ENCODE measurements at regions not wholly inside any gene's neighbourhood (a gene's known extent, or its start where the extent isn't known, plus 50 kb on each side); places are given as distances from the start of the nearest gene placed in this dataset.
"Not testable (repeated sequence)": the region's sequence is repeated elsewhere in the genome, so short reads cannot be mapped to it uniquely, and the experiment has no call there.

DNA sequence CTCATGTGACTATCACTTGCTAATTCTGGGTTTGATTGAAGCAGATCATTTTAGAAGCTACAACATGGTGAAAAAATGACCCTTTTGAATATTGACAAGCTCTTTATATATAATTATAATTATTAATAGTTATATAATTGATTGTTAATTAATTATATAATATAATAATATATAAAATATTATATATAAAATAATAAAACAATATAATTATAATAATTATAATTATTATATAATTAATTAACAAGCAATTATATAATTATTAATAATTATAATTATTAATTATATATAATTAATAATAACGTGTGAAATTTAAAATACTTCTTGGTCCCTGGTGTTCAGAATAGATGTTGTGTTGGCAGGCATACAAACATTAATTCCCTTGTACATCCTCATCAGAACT lies 404.1 kb upstream of the CDH19 start:
- DNase-seq (ENCODE audit: low read depth) = no peak

- no peak for DNase-seq (ENCODE audit: low read depth)
These were observed 403.2 kb upstream of the CDH19 start for GRCh38 chr18:67007085-67007484.

- no peak for DNase-seq (ENCODE audit: low read depth)
These were observed 397.2 kb upstream of the CDH19 start for GRCh38 chr18:67001052-67001451.

DNA sequence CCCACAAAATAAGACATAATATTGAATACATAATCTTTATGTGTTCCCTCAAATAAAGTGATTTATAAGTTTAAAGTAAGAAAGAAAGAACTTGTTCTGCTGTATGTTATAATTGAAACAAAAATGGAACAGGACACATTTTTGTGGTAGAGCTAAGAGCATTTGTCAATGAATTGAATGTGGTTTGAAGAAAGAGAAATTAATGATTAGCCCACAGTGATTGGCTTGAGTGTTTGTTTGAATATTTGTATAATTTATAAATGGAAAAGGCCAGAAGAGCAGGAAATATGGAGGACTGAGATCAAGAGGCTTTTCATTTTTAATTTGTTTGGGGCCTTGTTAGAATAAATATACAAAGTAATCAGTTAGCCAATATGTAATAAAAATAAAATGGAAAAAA lies 395.1 kb upstream of the CDH19 start:
- DNase-seq (ENCODE audit: low read depth) = no peak

DNA sequence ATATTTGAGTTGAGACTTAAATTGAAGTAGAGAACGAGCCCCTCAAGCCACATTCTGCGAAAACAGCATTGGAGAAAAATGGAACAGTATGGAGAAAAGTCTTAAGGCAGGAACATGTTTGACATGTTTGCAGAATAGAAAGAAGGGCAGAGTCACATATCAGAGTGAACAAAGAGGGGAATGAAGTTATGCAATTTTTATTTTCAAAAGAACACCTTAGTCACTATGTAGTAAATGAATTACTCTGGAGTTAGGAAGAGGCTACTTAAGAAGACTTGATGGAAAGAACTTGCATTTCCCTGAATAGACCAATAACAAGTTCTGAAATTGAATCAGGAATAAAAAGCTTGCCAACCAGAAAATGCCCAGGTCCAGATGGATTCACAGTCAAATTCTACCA lies 391.4 kb upstream of the CDH19 start:
- no peak for DNase-seq (ENCODE audit: low read depth)

DNA sequence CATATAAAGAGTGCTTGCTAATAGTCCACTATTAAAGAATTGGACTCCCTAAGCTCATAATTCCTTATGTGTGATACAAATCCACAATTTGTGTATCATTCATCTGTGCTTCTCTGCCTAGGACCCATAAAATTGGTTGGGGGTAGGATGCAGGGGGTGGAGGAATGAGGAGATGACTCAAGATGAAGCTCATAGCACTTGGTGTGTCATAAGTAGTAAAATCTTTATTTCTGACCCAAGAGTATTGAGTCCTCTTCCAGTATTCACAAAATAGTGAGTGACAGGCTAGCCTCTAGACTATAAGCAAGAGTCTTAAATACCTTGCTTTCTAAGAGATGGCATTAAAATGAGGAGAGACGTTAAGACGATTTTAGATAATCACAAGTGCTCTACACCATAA lies 390.9 kb upstream of the CDH19 start:
- no peak for DNase-seq (ENCODE audit: low read depth)

DNA sequence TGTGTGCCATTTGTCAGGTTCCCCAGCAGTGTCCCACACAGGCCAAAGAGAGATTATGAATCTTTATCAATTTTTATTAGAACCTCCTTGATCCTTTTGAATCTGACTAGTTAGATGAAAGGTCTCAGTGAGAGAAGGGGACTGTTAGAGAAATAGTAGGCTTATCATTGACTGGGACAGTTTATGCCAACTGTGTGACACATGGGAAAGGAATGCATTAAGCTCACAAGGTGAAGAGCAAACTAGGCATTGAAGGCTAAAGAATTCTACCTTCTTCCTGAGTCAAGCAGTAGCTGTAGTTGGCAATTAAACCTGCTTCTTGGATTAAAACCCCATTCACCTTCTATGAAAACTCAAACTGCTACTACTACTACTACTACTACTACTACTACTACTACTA lies 389.6 kb upstream of the CDH19 start:
- no peak for DNase-seq (ENCODE audit: low read depth)

- no peak for DNase-seq (ENCODE audit: low read depth)
These were observed 387.0 kb upstream of the CDH19 start for GRCh38 chr18:66990909-66991308.

DNA sequence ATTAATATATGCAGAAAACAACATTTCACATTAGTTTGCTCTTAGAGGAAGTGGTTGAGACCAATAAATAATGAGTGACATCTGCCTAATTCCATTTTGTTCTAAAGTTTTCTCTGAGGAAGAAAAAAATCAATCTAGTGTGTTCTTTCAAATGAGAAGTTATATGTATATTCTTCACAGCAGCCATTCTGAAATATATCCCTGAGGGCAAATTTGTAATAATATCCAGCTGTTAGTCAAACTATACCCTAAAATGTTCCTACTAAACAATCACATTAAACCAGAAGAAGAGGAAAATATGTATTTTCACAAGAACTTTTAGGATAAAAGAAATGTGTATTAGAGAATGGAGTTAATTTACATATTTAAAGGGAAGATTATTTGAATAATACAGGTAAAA lies 375.1 kb upstream of the CDH19 start:
- DNase-seq (ENCODE audit: low read depth) = no peak

DNA sequence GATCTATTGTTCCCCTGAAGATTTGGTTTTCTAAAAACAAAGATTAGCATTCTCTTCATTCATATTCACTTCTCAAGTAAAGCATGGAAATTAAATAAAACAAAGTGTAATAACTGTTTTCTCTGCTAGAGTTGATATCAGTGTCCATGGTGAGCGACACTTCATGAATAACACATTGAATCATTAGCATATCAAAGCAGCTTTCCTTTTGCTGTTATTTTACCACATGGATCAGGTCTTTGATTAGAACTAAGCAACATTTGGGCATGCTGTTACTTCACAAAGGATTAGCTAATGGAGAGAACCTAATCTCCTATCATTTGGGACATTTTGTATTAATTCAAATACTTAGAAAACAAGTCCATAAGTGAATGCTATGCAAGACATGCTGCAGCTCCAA lies 368.8 kb upstream of the CDH19 start:
- DNase-seq (ENCODE audit: low read depth) = no peak

DNA sequence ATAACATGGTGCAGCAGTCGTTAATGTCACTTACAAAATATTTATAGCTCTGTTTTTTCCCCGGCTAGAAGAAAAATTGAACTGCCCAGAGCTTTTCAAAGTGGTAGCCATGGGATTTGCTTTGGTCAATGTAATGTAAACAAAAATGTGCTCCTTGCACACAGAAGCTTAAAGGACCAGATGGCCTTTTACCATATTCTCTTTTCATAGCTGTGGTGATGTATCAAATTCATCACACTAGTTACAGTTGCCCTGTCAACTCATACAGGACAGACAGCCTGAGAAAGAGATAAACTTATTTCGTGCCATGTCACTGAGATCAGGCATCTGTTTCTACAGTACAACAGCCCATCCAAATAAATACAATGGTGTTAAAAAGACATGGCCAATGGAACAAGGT lies 368.1 kb upstream of the CDH19 start:
- no peak for DNase-seq (ENCODE audit: low read depth)

DNA sequence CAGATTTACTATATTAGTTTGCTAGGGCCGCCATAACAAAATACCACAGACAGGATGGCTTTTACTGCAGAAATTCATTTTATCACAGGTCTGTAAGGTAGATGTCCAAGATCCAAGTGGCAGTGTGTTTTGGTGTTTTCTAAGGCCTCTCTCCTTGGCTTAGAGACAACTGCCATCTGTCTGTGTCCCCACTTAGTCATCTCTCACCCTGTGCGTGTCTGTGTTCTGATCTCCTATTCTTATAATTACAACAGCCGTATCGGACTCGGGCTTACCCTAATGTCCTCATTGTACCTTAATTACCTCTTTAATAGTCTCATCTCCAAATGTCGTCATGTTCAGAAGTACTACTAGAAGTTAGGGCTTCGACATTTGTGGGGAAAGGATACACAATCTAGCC lies 362.3 kb upstream of the CDH19 start:
- no peak for DNase-seq (ENCODE audit: low read depth)

DNA sequence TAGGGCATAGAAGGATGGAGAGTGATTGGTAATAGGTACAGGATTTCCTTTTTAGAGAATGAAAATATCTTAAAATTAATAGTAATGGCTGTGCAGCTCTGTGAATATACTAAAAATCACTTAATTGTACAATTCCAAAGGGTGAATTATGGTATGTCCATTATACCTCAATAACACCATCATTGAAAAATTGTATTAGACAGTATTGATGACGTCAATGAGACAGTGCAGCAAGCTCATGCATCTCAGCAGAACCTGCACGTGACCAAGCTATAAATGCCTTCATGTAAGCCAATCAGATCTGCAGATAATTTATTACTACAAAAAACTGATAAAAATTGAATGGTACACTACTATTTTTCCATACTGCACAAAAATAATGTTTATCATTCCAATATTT lies 354.4 kb upstream of the CDH19 start:
- no peak for DNase-seq (ENCODE audit: low read depth)

DNA sequence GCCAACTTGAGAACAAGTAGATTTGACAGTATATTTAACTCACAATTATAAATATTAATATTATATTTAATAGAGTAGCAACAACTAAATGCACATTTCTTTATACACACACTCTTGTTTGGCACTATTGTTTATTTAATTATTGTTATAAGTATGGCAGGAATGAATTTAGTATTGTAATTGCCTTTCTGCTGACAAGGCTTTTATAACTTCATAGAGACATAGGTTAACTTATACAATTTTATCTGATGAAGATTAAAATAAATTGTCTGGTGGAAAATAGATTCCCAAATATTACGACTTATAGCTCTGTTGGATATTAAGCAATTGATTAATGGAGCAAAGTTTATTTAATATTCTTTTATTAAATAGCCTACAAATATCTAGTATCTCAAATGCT lies 347.9 kb upstream of the CDH19 start:
- DNase-seq (ENCODE audit: low read depth) = no peak

DNA sequence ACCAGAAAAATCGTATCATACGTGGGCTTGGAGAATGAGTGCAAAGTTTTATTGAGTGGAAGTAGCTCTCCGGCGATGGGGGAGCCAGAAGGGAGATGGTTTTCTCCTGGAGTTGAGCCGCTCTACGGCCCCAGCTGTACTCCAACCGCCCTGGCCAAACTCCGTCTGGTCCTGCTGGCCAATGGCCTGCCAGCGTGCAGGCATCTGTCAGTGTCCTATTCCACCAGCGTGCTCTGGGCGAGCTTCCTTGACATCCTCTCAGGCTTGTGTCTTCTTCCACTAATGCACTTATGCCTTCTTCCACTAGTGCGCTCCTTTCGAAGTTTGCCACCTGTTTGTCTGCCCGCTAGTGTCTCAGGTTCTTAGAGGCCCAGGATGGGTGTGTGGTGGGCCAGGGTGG lies 345.5 kb upstream of the CDH19 start:
- no peak for DNase-seq (ENCODE audit: low read depth)

DNA sequence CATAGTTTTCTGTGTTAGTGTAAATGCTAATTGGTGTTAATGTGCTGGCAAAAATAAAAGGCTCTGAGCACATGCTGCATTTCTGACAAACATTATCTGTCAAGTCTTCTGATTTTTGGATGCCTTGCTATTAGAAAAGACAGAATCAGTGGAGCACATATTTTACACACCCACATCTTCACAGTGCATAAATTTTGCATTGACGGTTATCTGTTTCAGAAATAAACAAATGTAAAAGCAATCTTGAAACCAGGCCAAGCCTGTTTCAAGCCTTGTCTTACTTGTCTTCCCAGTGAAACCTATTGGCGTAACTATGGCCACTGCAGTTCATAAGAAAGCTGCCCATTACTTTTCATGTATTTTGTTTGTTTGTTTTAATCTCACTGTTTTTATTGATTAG lies 333.7 kb upstream of the CDH19 start:
- DNase-seq (ENCODE audit: low read depth) = no peak

DNA sequence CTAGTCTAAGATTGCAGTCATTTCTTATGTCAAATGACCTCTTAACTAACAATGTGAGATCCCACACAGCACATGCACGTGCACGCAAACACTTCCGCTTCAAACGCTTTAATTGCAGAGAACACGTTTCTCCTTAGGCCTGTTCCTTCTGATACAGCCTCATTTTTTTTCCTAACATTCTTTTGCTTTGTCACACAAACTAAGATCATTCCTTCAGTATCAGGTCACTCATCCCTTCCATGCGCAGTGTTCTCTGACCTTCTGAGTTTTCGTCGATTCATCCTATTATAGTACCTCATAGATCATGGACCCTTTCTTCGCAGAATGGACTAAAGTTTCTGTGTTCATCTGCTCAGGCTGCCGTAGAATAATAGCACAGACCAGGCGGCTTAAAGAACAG lies 327.1 kb upstream of the CDH19 start:
- no peak for DNase-seq (ENCODE audit: low read depth)

GRCh38 chr18:66916834-66917233 lies 312.9 kb upstream of the CDH19 start:
- DNase-seq (ENCODE audit: low read depth) = no peak

GRCh38 chr18:66900837-66901236 lies 296.9 kb upstream of the CDH19 start:
- DNase-seq (ENCODE audit: low read depth) = no peak

DNA sequence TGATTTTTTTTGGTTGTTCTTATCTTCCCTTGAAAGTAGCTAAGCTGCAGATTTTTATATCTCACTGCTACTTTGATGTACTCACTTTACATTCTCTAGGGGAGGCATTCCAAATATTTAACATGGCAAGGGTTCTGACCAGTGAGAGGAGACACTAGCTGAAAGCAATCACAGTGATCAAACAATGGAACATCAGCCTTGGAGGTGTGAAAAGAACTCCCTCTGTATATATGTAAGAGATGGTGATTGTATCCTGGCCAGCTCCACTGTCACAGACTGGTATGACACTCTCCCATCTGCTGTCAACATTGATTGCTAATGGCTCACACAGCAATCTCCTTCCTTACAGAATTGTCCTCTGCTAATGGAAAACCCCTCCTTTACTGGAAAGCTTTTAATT lies 291.7 kb upstream of the CDH19 start:
- no peak for DNase-seq (ENCODE audit: low read depth)

DNA sequence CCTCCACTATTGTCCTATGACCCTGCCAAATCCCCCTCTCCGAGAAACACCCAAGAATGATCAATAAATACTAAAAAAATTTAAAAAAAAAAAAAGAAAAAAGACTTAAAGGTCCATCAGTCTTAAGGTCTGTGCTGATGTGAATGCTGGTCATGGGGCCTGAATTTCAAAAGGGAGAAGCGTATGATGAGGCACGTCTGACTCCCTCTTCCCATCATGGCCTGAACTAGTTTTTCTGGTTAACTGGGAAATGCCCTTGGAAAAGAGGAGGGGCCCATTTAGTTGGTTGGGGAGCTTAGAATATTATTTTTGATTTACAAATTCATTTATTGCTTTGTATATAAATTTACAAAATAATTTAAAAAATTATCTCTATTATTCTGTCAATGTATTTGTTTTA lies 291.0 kb upstream of the CDH19 start:
- no peak for DNase-seq (ENCODE audit: low read depth)

GRCh38 chr18:66892388-66892787 lies 288.5 kb upstream of the CDH19 start:
- not testable (repeated sequence) for DNase-seq (ENCODE audit: low read depth)

DNA sequence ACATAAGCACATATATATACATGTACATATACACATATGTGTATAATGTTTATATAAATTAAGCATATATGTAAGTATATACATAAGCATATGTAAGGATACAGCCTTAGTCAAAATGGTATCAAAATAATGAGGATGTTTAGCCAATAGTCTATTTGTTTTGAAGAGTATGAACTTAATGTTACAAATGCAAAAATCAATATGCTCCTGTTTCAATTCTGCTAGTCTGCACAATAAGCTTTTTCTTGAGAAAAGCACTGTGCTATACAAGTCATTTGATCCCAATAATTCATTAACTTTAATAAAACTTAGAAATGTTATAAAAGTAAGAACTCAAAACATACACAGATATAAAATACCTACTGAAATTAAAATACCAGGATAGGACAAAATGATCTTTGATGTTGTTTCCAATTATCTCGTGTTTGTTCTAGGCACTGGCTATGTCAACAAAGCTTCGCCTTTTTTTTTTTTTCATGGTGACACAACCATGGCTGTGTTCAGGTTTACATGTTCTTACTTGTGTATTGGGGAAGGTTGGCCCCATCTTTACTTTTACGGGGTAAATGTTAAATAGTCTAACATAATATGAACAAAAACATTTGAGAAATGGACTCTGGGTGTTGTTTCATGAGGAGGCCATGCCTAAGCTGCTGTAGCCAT lies 271.1 kb upstream of the CDH19 start:
- DNase-seq (ENCODE audit: low read depth) = no peak

GRCh38 chr18:66874375-66874774 lies 270.5 kb upstream of the CDH19 start:
- no peak for DNase-seq (ENCODE audit: low read depth)

DNA sequence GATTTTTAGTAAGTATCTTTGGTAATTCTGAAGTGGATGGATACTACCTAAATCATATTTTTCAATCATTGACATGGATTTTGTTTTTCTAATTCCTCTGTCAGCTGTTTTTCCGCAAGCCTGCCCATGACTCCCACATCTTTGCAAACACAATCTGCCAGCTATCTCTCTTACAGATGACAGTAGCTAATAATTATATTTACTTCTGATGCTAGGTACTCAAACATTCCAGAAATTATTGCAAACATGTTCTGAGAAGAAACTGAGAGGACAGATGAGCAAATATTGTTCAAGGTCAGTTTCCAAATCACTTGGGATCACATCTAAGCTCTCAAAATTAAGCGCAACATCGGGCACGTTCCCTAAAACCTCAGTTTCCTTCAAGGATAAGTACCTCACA lies 270.0 kb upstream of the CDH19 start:
- DNase-seq (ENCODE audit: low read depth) = no peak

Measured in stimulated activated CD8-positive, alpha-beta memory T cell treated with anti-CD3 and anti-CD28 coated beads, Interleukin-12 subunit alpha, Interleukin-12 subunit beta, amount 100 ng/mL, for 1 hour (primary cell).